ENCODE measurements at regions not wholly inside any gene's neighbourhood (a gene's known extent, or its start where the extent isn't known, plus 50 kb on each side); places are given as distances from the start of the nearest gene placed in this dataset.

DNA sequence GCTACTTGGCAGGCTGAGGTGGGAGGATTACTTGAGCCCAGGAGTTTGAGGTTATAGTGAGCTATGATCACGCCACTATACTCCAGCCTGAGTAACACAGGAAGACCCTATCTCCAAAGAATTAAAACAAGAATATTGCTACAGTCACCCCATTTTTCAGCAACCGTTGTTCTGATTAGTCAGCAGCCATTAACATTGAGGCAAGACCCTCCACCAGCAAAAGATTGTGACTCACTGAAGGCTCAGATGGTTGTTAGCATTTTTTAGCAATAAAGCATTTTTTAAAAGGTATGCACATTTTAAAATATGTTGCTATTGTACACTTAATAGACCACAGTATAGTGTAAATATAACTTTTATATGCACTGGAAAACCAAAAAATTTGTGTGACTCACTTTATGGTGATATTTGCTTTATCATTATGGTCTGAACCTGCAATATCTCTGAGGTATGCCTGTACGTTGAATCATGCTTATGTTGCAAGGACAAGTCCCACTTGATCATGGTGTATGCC, 492.6 kb downstream of the SQOR start:
- TF ChIP-seq, protein P1, sequence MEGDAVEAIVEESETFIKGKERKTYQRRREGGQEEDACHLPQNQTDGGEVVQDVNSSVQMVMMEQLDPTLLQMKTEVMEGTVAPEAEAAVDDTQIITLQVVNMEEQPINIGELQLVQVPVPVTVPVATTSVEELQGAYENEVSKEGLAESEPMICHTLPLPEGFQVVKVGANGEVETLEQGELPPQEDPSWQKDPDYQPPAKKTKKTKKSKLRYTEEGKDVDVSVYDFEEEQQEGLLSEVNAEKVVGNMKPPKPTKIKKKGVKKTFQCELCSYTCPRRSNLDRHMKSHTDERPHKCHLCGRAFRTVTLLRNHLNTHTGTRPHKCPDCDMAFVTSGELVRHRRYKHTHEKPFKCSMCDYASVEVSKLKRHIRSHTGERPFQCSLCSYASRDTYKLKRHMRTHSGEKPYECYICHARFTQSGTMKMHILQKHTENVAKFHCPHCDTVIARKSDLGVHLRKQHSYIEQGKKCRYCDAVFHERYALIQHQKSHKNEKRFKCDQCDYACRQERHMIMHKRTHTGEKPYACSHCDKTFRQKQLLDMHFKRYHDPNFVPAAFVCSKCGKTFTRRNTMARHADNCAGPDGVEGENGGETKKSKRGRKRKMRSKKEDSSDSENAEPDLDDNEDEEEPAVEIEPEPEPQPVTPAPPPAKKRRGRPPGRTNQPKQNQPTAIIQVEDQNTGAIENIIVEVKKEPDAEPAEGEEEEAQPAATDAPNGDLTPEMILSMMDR (IDR thresholded peaks at IDR 0.05) = no peak
- no peak for TF ChIP-seq POLR2A (IDR thresholded peaks at IDR 0.05)

Measured in esophagus squamous epithelium (tissue), 4 donors.